Stimulated activated CD8-positive, alpha-beta memory T cell treated with anti-CD3 and anti-CD28 coated beads, Interleukin-15, amount 100 ng/mL, for 48 hours (primary cell): ENCODE measurements at regions not wholly inside any gene's neighbourhood (a gene's known extent, or its start where the extent isn't known, plus 50 kb on each side); places are given as distances from the start of the nearest gene placed in this dataset.
"Not testable (repeated sequence)": the region's sequence is repeated elsewhere in the genome, so short reads cannot be mapped to it uniquely, and the experiment has no call there.

Experiments
- DNase-seq, 2 donors: peaks; one replicate each; pipeline ENCODE4 v3.0.0-alpha.2; 2020; ENCODE audit warnings: low read depth in 2 of 2

GRCh38 chr16:17984810-17985209 lies 351.7 kb downstream of the NPIPA8 start:
- DNase-seq: no peak

DNA sequence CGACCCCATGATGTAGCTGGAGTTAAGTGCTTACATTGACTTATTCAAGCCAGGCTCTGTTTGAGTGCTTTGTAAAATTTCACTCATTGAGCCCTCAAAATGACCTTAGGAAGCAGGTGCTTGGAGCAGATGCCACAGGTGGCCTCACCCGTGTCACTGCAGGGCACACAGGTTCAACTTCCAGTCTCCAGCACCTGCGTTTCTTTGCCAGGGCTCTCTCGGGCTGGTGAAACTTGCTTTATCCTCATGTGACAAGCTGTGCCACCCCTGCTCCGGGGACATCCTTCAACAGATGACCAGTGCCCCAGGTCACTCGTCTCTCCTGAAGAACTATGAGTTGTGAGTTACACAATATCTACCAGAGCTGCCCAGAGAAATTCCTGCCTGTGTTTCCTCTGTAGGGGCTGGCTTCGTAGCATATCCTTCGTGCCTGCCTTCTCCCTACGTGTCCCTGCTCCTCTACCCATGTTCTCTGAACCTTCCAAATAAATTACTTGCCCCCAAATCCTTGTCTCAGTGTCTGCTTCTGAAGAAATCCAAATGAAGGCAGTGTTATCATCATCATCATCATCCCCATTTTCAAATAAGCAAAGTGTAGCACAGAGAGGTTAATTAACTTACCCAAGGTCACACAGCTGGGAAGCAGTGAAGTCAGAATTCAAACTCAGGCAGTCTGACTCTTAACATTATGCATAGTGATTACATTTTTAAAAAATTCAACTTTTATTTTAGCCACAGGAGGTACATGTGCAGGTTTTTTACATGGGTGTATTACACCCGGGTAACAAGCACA lies 352.5 kb downstream of the NPIPA8 start:
- no peak for DNase-seq

DNA sequence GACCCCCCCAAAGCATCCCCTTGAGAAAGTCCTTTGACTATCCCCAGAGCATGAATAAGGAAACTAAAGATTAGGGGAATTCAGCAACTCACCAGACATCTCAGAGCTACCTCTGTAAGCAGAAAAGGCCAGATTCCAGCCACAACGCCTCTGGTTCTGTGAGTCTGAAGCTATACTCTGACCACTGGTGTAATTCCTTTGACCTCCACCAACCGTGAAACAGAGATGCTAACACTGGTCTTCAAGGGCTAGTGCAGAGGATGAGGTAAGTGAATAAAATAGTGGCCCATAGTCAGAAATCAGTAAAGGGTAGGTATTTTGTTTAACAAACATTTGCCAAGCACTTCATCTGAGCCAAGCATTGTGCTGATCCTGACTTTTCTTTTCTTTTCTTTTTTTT lies 353.4 kb downstream of the NPIPA8 start:
- DNase-seq: no peak

DNA sequence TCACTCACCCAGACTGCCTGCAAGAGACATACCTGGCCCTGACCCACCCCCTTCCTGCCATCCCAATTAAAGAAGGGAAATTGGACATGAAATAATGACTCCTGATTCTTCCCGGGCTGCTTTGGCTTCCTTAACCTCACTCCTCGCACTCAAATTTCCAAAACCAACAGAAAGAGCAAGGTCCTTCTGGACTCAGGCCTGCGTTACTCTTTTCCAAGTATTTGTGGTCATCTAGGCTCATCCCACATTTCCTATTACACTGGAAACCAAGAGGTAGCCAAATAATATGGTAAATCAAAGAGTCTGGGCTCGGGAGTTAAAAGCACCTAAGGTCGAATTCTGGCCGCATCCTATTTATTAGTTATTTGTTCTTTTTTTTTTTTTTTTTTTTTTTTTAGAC lies 359.3 kb downstream of the NPIPA8 start:
- no peak for DNase-seq

DNA sequence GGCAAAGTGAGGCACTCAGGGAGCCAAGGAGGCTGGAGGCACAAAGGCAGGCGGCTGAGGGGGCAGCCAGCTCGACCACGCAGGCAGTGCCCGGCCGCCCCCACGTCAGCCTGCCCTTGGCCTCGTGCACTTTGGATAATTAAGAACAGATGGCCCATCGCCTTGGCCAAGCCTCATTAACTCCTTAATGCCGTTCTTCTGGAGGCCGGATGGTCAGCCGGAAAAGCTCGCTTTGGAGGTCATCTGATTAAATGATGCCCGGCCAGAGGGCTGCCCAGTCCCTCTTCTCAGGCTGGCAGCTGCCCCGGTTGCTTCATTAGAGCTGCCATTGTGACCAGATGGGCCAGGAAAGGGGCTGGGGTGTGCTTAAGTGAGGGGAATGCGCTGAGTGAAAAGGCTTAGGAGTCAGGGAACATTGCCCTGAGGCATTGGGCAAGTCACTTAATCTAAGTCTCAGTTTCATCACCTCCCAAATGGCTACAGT lies 364.0 kb downstream of the NPIPA8 start:
- DNase-seq: no peak

DNA sequence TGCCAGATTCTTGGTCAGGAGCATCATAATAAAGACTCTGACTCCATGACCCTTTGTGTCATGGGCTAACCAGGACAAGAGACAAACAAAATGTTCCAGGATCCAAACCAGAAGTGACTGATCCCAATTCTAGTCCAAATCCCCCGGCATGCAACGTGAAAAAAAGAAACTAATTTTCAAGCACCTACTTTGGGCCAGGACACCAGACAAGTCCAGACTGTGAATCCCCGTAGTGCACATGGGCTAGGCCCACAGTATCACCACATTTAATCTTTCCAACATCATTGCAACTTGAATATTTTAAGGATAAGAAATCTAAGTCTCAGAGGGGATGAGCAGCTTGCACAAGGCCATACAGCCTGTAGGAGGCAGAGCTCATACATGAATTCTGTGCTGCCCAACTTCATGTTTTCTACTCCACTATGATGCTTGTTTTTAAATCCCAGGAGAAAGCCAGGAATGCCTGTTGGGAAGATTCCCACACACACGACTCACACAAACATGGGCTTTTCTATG lies 365.7 kb downstream of the NPIPA8 start:
- no peak for DNase-seq

GRCh38 chr16:17970157-17970765 lies 366.3 kb downstream of the NPIPA8 start:
- no peak for DNase-seq

DNA sequence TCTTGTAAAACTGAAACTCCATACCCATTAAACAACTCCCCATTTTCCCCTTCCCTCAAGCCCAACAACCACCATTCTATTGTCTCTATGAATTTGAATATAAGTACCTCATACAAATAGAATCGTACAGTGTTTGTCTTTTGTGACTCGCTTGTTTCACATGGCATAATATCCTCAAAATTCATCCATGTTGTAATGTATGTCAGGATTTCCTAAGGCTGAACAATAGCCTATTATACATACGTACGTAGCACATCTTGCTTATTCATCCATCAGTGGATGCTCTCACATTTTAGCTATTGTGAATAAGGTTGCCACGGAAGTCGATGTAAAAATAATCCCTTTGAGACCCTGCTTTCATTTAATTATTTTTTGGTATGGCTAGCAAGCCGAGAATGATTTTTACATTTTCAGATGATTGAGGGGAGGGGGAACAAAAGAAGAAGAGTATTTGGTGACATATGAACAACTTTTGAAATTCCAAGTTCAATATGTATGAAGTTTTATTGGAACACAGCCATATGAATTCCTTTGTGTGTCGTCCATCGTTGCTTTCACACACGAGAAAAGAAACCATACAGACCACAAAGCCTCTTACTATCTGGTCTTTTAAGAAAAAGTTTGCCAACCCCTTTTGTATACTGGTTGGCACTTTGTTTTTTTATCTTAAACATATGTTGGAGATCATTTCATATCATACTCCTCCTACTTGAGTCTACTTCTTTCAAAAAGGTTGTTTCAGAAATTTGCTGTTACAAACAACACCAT lies 371.2 kb downstream of the NPIPA8 start:
- no peak for DNase-seq

- DNase-seq: no peak
Measured at GRCh38 chr16:17964196-17964595, 372.3 kb downstream of the NPIPA8 start.

GRCh38 chr16:17963185-17963836 lies 373.2 kb downstream of the NPIPA8 start:
- DNase-seq: no peak

DNA sequence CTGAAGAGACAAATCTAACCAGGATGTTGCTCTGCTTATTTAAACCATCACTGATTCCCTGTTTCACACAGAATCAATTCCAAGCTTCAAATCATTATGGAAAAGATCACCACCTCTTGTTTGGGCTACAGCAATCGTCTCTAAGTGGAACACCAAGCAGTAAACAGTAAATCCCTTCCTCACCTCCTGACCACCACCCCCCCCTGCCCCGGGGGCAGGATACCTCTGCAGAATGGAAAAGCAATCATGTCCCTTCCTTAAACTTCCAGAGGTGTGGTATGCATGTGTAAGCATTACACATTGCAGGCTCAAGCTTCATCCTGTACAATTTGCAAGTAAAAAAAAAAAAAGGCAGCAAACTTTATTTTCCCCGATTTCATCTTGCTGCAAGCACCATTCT lies 373.8 kb downstream of the NPIPA8 start:
- no peak for DNase-seq

GRCh38 chr16:17961822-17962221 lies 374.7 kb downstream of the NPIPA8 start:
- not testable (repeated sequence) for DNase-seq

DNA sequence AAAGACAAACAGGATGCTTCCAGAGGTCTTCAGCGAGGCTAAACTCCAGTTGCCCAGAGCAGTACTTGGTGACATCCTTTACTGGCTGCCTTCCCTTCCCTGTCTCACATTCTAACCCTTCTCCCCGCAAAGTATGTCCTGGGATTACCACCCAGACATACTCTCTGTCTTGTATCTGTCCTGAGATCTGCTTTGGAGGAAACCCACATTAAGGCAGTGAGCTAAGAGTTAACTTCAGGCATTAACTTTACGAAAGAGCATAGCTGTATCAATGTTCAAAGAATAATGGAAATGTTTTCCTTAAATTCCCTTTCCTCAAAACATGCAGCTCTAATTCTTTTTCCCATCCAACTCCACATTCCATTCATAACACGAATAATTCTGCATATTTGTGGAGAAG lies 385.2 kb downstream of the NPIPA8 start:
- DNase-seq: no peak

GRCh38 chr16:17949982-17950250 lies 386.6 kb downstream of the NPIPA8 start:
- no peak for DNase-seq

DNA sequence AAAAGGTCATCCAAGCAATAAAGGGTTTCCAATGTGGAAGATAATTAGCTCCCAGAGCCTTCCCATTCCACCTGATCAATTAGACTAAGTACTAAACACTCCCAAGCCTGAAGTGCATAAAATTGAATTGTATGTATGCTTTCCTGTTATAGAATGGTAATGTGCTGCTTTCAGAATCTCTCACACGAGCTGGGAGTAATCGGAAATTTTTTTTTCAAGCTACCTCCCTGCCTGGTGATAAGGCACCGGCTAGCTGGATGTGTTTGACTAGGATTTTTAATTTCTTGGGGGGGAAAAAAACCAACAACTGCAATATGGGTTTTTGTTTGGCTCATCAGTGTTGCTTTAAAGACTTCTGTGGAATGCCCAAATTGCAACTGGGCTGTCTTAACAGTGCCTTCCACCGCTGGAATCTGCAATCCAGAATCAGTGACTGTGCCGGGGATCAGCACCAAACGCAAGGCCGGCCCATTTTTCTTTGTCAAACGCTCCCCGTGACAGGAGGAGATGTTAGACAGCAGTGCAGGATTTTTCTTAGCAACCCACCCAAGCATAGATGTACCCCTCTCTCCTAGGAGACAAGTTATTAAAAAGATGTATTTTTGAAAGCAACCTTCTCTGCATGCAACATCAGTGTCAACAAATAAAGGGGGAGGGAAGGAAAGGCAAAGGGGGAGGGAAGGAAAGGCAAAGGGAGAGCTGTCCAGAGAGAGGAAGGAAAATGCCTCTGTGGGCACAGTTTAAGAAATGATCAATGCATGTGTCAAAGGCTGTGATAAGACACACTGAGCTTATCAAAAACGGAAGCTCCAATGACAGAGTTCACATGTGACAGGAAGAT lies 387.2 kb downstream of the NPIPA8 start:
- no peak for DNase-seq

- no peak for DNase-seq
Measured at GRCh38 chr16:17947637-17948036, 388.9 kb downstream of the NPIPA8 start.

DNA sequence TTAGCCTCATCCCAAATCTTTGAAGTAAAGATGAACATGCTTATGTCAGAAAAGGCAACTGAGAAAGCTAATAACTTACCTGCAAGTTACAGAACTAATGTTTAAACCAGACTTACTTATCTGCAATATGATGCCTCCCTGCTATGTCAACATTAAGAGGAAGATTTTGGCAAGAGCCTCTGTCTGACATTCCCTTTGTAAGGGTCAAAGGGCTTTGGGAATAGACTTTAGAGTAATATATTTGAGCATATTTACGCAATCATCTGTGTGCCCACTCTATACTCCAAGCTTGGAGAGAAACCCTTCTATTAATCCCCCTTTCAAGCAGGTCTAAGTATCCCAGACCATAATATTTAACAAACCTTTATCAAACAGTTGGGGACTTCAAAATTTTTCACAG lies 389.4 kb downstream of the NPIPA8 start:
- DNase-seq: no peak

DNA sequence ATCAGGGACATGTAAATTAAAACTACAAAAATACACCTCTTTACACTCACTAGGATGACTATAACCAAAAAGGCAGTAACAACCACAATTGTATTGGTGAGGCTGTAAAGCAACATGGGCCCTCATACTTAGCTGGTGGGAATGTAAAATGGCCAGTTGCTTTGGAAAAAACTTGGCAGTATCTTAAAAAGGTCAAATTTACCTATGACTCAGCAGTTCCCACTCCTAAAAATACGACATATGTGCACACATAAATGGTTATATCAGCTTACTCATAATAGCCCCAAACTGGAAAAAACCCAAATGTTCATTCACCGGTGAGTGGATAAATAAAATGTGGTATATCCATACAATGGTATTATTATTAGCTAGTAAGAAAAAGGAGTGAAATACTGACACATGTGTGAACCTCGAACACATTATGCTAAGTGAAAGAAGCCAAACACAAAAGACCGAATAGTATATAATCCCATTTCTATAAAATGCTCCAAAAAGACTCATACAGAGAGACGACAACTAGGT lies 391.4 kb downstream of the NPIPA8 start:
- no peak for DNase-seq

- DNase-seq: no peak
Measured at GRCh38 chr16:17944345-17944744, 392.2 kb downstream of the NPIPA8 start.

DNA sequence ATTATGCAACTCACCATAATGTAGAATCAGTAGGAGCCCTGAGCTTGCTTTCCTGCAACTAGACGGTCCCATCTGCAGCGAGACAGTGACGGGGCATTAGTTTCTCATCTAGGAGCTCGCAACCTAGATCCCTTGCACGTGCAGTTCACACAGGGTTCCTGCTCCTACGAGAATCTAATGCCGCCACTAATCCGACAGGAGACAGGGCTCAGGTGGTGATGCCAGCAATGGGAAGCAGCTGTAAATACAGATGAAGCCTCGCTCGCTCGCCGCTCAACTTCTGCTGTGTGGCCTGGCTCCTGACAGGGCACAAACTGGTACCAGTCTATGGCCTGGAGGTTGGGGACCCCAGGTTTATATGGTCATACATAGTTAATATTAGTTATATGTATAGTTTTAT lies 394.5 kb downstream of the NPIPA8 start:
- DNase-seq: no peak
